ENCODE measurements at regions not wholly inside any gene's neighbourhood (a gene's known extent, or its start where the extent isn't known, plus 50 kb on each side); places are given as distances from the start of the nearest gene placed in this dataset.

GRCh38 chr11:45436966-45437365, 150.8 kb upstream of the SYT13 start:
- H3K27me3 ChIP-seq (ENCODE audit: insufficient read depth, low read length, poor library complexity): peaks cover 10% of the 10 kb centered on the region
- H3K36me3 ChIP-seq (ENCODE audit: insufficient read depth, low read length): no peaks in the 10 kb centered on the region
- H3K79me2 ChIP-seq (ENCODE audit: insufficient read depth, low read length): no peaks in the 10 kb centered on the region
- no peak overlapping the region for H3K4me3 ChIP-seq (ENCODE audit: low read depth in 1 of 2, low read length in 2 of 2)
- no peak for TF ChIP-seq EZH2 (IDR thresholded peaks at IDR 0.05; ENCODE audit: borderline replicate concordance, low read depth, low read length, severe bottlenecking)
- TF ChIP-seq CTCF (IDR thresholded peaks at IDR 0.05; ENCODE audit: borderline replicate concordance, extremely low read depth, low read length, poor library complexity, severe bottlenecking): no peak
- ATAC-seq (ENCODE audit: insufficient read depth, low read depth) (no peak), DNase-seq (no peak)
- no peak overlapping the region for H3K27ac ChIP-seq (ENCODE audit: low read length)
- H2AFZ ChIP-seq (ENCODE audit: low read depth, low read length): no peak overlapping the region
- H4K20me1 ChIP-seq (ENCODE audit: insufficient read depth, low read length): no peaks in the 10 kb centered on the region; the same call in 1 of the 2 replicates
- no peak overlapping the region for H3K9ac ChIP-seq (ENCODE audit: low read depth, low read length)
- peaks cover 3% of the 10 kb centered on the region for H3K9me3 ChIP-seq (ENCODE audit: insufficient read depth, low read length, severe bottlenecking)
- H3K4me1 ChIP-seq (ENCODE audit: insufficient read depth, low read length): no peaks in the 10 kb centered on the region
- no peak overlapping the region for H3K4me2 ChIP-seq (ENCODE audit: insufficient read depth, low read length)

- no peaks in the 10 kb centered on the region for H3K79me2 ChIP-seq (ENCODE audit: insufficient read depth, low read length)
- no peak overlapping the region for H3K4me3 ChIP-seq (ENCODE audit: low read depth in 1 of 2, low read length in 2 of 2)
- no peaks in the 10 kb centered on the region for H3K36me3 ChIP-seq (ENCODE audit: insufficient read depth, low read length)
- H2AFZ ChIP-seq (ENCODE audit: low read depth, low read length): no peak overlapping the region
- peaks cover 3% of the 10 kb centered on the region for H3K9me3 ChIP-seq (ENCODE audit: insufficient read depth, low read length, severe bottlenecking)
- no peaks in the 10 kb centered on the region for H3K4me1 ChIP-seq (ENCODE audit: insufficient read depth, low read length)
- DNase-seq: no peak
- no peak for ATAC-seq (ENCODE audit: insufficient read depth, low read depth)
- peaks cover 17% of the 10 kb centered on the region for H3K27me3 ChIP-seq (ENCODE audit: insufficient read depth, low read length, poor library complexity)
- H4K20me1 ChIP-seq (ENCODE audit: insufficient read depth, low read length): no peaks in the 10 kb centered on the region; the same call in 1 of the 2 replicates
- no peak overlapping the region for H3K9ac ChIP-seq (ENCODE audit: low read depth, low read length)
- no peak overlapping the region for H3K27ac ChIP-seq (ENCODE audit: low read length)
- H3K4me2 ChIP-seq (ENCODE audit: insufficient read depth, low read length): no peak overlapping the region
- TF ChIP-seq CTCF (IDR thresholded peaks at IDR 0.05; ENCODE audit: borderline replicate concordance, extremely low read depth, low read length, poor library complexity, severe bottlenecking) (no peak), EZH2 (IDR thresholded peaks at IDR 0.05; ENCODE audit: borderline replicate concordance, low read depth, low read length, severe bottlenecking) (no peak)
These were observed 150.0 kb upstream of the SYT13 start for GRCh38 chr11:45436118-45436517.

- H2AFZ ChIP-seq (ENCODE audit: low read depth, low read length): no peak overlapping the region
- no peaks in the 10 kb centered on the region for H3K79me2 ChIP-seq (ENCODE audit: insufficient read depth, low read length)
- H3K4me1 ChIP-seq (ENCODE audit: insufficient read depth, low read length): no peaks in the 10 kb centered on the region
- DNase-seq: no peak
- peaks cover 18% of the 10 kb centered on the region for H3K27me3 ChIP-seq (ENCODE audit: insufficient read depth, low read length, poor library complexity)
- H3K4me2 ChIP-seq (ENCODE audit: insufficient read depth, low read length): no peak overlapping the region
- TF ChIP-seq EZH2 (IDR thresholded peaks at IDR 0.05; ENCODE audit: borderline replicate concordance, low read depth, low read length, severe bottlenecking) (no peak), CTCF (IDR thresholded peaks at IDR 0.05; ENCODE audit: borderline replicate concordance, extremely low read depth, low read length, poor library complexity, severe bottlenecking) (no peak)
- H3K36me3 ChIP-seq (ENCODE audit: insufficient read depth, low read length): no peaks in the 10 kb centered on the region
- H3K9ac ChIP-seq (ENCODE audit: low read depth, low read length): no peak overlapping the region
- H3K9me3 ChIP-seq (ENCODE audit: insufficient read depth, low read length, severe bottlenecking): peaks cover 3% of the 10 kb centered on the region
- no peak for ATAC-seq (ENCODE audit: insufficient read depth, low read depth)
- H3K4me3 ChIP-seq (ENCODE audit: low read depth in 1 of 2, low read length in 2 of 2): no peak overlapping the region
- no peak overlapping the region for H3K27ac ChIP-seq (ENCODE audit: low read length)
- H4K20me1 ChIP-seq (ENCODE audit: insufficient read depth, low read length): no peaks in the 10 kb centered on the region; the same call in 1 of the 2 replicates
These were observed 149.6 kb upstream of the SYT13 start for GRCh38 chr11:45435706-45436105.

- no peak overlapping the region for H3K4me3 ChIP-seq (ENCODE audit: low read depth in 1 of 2, low read length in 2 of 2)
- H3K27me3 ChIP-seq (ENCODE audit: insufficient read depth, low read length, poor library complexity): peaks cover 26% of the 10 kb centered on the region
- H3K4me1 ChIP-seq (ENCODE audit: insufficient read depth, low read length): no peaks in the 10 kb centered on the region
- H2AFZ ChIP-seq (ENCODE audit: low read depth, low read length): no peak overlapping the region
- no peak for ATAC-seq (ENCODE audit: insufficient read depth, low read depth)
- no peak overlapping the region for H3K9ac ChIP-seq (ENCODE audit: low read depth, low read length)
- no peaks in the 10 kb centered on the region for H3K36me3 ChIP-seq (ENCODE audit: insufficient read depth, low read length)
- H3K4me2 ChIP-seq (ENCODE audit: insufficient read depth, low read length): no peak overlapping the region
- TF ChIP-seq EZH2 (IDR thresholded peaks at IDR 0.05; ENCODE audit: borderline replicate concordance, low read depth, low read length, severe bottlenecking) (no peak), CTCF (IDR thresholded peaks at IDR 0.05; ENCODE audit: borderline replicate concordance, extremely low read depth, low read length, poor library complexity, severe bottlenecking) (no peak)
- H3K79me2 ChIP-seq (ENCODE audit: insufficient read depth, low read length): no peaks in the 10 kb centered on the region
- no peaks in the 10 kb centered on the region for H3K9me3 ChIP-seq (ENCODE audit: insufficient read depth, low read length, severe bottlenecking)
- no peak for DNase-seq
- no peak overlapping the region for H3K27ac ChIP-seq (ENCODE audit: low read length)
- H4K20me1 ChIP-seq (ENCODE audit: insufficient read depth, low read length): no peaks in the 10 kb centered on the region; the same call in 1 of the 2 replicates
These were observed 146.8 kb upstream of the SYT13 start for GRCh38 chr11:45432910-45433309.

All from DND-41 (cell line).